ENCODE measurements at regions not wholly inside any gene's neighbourhood (a gene's known extent, or its start where the extent isn't known, plus 50 kb on each side); places are given as distances from the start of the nearest gene placed in this dataset.

- no peak for ATAC-seq
- Histone ChIP-seq H3K79me2 (ENCODE audit: control insufficient read depth, insufficient read depth, low read length) (no peaks in the 10 kb centered on the region), H3K4me1 (ENCODE audit: control insufficient read depth, insufficient read depth, low read length) (no peaks in the 10 kb centered on the region), H3K36me3 (ENCODE audit: control insufficient read depth in 2 of 2, insufficient read depth in 2 of 2, low read length in 1 of 2) (no peaks in the 10 kb centered on the region), H4K20me1 (ENCODE audit: control insufficient read depth, insufficient read depth) (no peaks in the 10 kb centered on the region), H3K4me2 (ENCODE audit: control insufficient read depth, insufficient read depth) (no peak overlapping the region), H3K9ac (ENCODE audit: control insufficient read depth, insufficient read depth, low read length) (no peak overlapping the region), H3K4me3 (no peak overlapping the region), H3K27me3 (replicated peaks in 1 of 2; ENCODE audit: control insufficient read depth in 2 of 2, insufficient read depth in 2 of 2, low read length in 1 of 2) (no peaks in the 10 kb centered on the region), H3K9me3 (replicated peaks; ENCODE audit: control insufficient read depth, insufficient read depth, low read length) (no peaks in the 10 kb centered on the region), H2AFZ (ENCODE audit: control insufficient read depth, low read depth, low read length) (no peak overlapping the region), H3K27ac (ENCODE audit: control insufficient read depth, insufficient read depth) (no peak overlapping the region)
- no TSS peak for BruUV-seq (replicated peaks)
- intact Hi-C loops (cut with micrococcal nuclease; ENCODE audit: unreplicated experiment) (no loop called here), in situ Hi-C loops (cut with MboI) (no loop called here)
- FAIRE-seq = no peak
- TF ChIP-seq ASH2L (IDR thresholded peaks at IDR 0.05; ENCODE audit: borderline replicate concordance, low read depth) (no peak), SIX5 (IDR thresholded peaks at IDR 0.05; ENCODE audit: low read depth, low read length, severe bottlenecking) (no peak), SREBF1 (IDR thresholded peaks at IDR 0.05; ENCODE audit: low read length) (no peak), KLF5 (IDR thresholded peaks at IDR 0.05; ENCODE audit: partially characterized antibody) (no peak), CUX1 (IDR thresholded peaks at IDR 0.05; ENCODE audit: insufficient replicate concordance, low read depth, low read length) (no peak), NR2C2 (IDR thresholded peaks at IDR 0.05; ENCODE audit: borderline replicate concordance, control insufficient read depth, insufficient read length, low read depth) (no peak), NFYB (IDR thresholded peaks at IDR 0.05; ENCODE audit: insufficient read depth, low read depth, low read length) (no peak), BRCA1 (IDR thresholded peaks at IDR 0.05; ENCODE audit: low read depth, low read length) (no peak), NR2C1 (IDR thresholded peaks at IDR 0.05) (no peak), ZNF622 (IDR thresholded peaks at IDR 0.05) (no peak)
- TF ChIP-seq, protein P1, sequence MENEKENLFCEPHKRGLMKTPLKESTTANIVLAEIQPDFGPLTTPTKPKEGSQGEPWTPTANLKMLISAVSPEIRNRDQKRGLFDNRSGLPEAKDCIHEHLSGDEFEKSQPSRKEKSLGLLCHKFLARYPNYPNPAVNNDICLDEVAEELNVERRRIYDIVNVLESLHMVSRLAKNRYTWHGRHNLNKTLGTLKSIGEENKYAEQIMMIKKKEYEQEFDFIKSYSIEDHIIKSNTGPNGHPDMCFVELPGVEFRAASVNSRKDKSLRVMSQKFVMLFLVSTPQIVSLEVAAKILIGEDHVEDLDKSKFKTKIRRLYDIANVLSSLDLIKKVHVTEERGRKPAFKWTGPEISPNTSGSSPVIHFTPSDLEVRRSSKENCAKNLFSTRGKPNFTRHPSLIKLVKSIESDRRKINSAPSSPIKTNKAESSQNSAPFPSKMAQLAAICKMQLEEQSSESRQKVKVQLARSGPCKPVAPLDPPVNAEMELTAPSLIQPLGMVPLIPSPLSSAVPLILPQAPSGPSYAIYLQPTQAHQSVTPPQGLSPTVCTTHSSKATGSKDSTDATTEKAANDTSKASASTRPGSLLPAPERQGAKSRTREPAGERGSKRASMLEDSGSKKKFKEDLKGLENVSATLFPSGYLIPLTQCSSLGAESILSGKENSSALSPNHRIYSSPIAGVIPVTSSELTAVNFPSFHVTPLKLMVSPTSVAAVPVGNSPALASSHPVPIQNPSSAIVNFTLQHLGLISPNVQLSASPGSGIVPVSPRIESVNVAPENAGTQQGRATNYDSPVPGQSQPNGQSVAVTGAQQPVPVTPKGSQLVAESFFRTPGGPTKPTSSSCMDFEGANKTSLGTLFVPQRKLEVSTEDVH (IDR thresholded peaks at IDR 0.05; ENCODE audit: low read depth, partially characterized antibody) = no peak
- no peak for DNase-seq (ENCODE audit: low read depth, low spot score)
- ChIA-PET CTCF (interaction anchor here (1.0 to 1.6 kb wide), 2 partner anchors 9 to 181 kb away, joined by 3 to 5 read pairs; no protein-coding TSS in a partner anchor), RAD21 (ENCODE audit: unreplicated experiment) (interaction anchor here (1.0 to 1.2 kb wide), 2 partner anchors 9 to 151 kb away, joined by 3 read pairs; no protein-coding TSS in a partner anchor), SMC1A (ENCODE audit: uncharacterized antibody, unreplicated experiment) (interaction anchor here (0.6 to 1.0 kb wide), 2 partner anchors 9 to 1062 kb away, joined by 3 read pairs; no protein-coding TSS in a partner anchor), POLR2A (no interaction called here)
- WGBS (ENCODE audit: insufficient coverage, insufficient replicate concordance, low lambda C conversion rate, missing lambda C conversion rate) = 83% methylated on average over 6 of the region's 6 CpGs
Observed at GRCh38 chr12:76639646-76640045, 80.1 kb upstream of the OSBPL8 start.
